Ovary (tissue), 3 donors: ENCODE measurements at regions not wholly inside any gene's neighbourhood (a gene's known extent, or its start where the extent isn't known, plus 50 kb on each side); places are given as distances from the start of the nearest gene placed in this dataset.

Experiments used
- EP300 ChIP-seq: sonication (generic); formaldehyde crosslinking; IDR thresholded peaks from one replicate; pipeline ENCODE4 v1.6.1; 2017; ENCODE audit warnings: antibody characterized with exemption
- POLR2A ChIP-seq: fragments of 450-650 bp; IDR thresholded peaks from one replicate; pipeline ENCODE4 v1.6.1; 2017; ENCODE audit warnings: antibody characterized with exemption, mild to moderate bottlenecking, moderate library complexity
- TF ChIP-seq, protein P1 (sequence below), 3 donors: fragments of 450-650 bp in 2 of 3; fragments of 200-600 bp in 1 of 3; IDR thresholded peaks; one replicate each; pipeline versions ENCODE4 v1.5.1 to v1.8.0; 2016 to 2022; ENCODE audit warnings: antibody characterized with exemption in 3 of 3, mild to moderate bottlenecking in 1 of 3
- donor health status: DM: no; HTN: no; CAD: no.

DNA sequence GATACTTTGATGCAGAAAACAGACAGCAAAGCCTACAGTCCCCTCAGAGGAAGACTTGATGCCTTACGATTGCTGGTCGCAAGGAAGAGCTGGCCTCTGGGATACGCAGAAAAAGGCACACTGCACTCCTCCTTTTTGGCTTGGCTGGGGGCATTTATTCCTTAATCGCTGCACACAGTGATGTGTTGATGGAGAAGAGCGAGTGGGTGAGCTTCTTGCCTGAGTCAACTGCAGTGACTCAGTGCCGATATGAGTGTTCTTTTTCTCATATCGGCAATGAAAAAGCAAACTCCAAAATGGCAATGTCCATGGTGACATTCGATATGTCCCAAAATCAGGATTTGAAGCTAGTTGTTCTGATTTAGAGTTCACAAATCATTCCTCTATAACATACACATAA is 794.8 kb downstream of the HACE1 start:
- TF ChIP-seq EP300 (no peak), POLR2A (no peak)
- TF ChIP-seq, protein P1, sequence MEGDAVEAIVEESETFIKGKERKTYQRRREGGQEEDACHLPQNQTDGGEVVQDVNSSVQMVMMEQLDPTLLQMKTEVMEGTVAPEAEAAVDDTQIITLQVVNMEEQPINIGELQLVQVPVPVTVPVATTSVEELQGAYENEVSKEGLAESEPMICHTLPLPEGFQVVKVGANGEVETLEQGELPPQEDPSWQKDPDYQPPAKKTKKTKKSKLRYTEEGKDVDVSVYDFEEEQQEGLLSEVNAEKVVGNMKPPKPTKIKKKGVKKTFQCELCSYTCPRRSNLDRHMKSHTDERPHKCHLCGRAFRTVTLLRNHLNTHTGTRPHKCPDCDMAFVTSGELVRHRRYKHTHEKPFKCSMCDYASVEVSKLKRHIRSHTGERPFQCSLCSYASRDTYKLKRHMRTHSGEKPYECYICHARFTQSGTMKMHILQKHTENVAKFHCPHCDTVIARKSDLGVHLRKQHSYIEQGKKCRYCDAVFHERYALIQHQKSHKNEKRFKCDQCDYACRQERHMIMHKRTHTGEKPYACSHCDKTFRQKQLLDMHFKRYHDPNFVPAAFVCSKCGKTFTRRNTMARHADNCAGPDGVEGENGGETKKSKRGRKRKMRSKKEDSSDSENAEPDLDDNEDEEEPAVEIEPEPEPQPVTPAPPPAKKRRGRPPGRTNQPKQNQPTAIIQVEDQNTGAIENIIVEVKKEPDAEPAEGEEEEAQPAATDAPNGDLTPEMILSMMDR (IDR thresholded peaks at IDR 0.05) = no peak
